ENCODE measurements at regions not wholly inside any gene's neighbourhood (a gene's known extent, or its start where the extent isn't known, plus 50 kb on each side); places are given as distances from the start of the nearest gene placed in this dataset.

- DNase-seq (ENCODE audit: low spot score) (no peak), ATAC-seq (ENCODE audit: low FRiP score) (no peak)
- no peak for TF ChIP-seq CTCF (IDR thresholded peaks at IDR 0.05)
Measured at GRCh38 chr5:97914483-97914882, 731.4 kb upstream of the RIOK2 start.

DNA sequence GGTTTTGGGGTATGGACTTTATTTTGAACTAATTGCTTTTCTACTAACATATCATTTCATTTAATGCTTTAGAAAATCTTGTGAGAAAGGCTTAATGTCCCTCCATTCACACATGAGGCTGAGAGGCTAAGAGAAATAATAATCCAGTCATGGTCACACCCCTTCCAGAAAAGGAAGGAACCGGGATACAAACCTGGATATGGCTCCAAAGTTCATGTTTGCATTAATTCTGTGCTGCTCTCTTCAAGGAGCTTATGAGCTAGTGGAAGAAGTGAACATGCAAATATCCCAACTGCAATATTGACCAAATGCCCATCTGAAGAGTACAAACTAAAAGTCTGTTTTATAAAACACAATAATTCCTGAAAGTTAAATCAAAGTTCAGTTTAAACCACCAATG is 732.1 kb upstream of the RIOK2 start:
- ATAC-seq (ENCODE audit: low FRiP score) = no peak
- no peak for TF ChIP-seq CTCF (IDR thresholded peaks at IDR 0.05)
- DNase-seq (ENCODE audit: low spot score) = no peak

DNA sequence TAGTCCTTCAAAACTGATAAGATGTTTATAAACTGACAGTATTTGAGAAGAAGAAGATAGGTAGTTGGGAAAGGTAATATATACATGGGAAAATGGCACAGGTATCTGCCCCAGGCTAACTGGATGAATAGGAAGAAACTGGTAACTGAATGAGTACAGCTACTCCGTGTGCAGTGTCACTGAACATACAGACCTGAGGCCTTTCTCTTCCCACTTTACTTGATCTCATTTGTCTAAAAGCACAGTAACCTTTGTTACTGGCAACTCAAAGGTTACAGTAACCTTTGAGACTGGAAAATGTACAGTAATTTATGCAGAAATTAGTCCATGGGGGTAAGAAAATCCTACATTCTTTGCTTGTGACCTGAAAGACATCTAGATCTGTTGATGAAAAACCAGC is 735.0 kb upstream of the RIOK2 start:
- no peak for ATAC-seq (ENCODE audit: low FRiP score)
- no peak for TF ChIP-seq CTCF (IDR thresholded peaks at IDR 0.05)
- no peak for DNase-seq (ENCODE audit: low spot score)

DNA sequence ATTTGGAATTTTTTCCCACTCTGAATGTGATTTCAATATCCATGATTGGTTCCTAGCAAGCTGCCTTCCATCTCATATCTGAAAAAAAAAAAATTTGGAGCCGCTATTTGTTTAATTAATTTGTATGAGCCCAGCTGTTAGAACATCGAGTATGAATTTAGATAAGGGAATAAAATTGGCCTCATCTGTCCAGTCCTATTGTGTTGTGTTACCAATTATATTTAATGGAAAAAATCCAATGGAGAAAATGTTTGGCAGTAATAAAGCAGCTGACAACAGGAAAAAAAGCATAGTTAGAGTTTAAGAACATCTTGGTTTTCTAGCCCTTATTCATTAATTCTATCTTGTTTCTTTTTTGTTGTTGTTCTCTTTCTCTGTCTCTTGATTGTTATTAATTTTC is 735.6 kb upstream of the RIOK2 start:
- DNase-seq (ENCODE audit: low spot score) (no peak), ATAC-seq (ENCODE audit: low FRiP score) (no peak)
- TF ChIP-seq CTCF (IDR thresholded peaks at IDR 0.05) = no peak

GRCh38 chr5:97919719-97920118 is 736.7 kb upstream of the RIOK2 start:
- TF ChIP-seq CTCF (IDR thresholded peaks at IDR 0.05) = no peak
- DNase-seq (ENCODE audit: low spot score) (no peak), ATAC-seq (ENCODE audit: low FRiP score) (no peak)

DNA sequence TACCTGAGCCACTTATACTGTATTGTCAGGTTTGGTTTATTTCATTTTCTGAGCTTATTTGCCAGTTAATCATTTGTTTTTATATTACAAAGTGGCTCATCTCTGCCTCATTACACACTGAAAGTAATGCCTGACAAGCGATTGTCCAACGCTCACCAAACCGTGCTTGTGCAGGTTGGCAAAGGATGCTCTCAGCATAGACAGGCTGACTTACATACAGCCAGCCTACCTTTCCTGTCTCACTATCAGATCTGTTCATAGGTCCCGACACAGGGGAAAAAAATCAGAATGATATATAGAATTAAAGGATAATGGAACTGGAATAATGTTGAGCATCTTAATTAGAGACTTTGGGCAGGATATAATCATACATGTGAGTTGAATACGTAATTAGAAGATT is 739.7 kb upstream of the RIOK2 start:
- ATAC-seq (ENCODE audit: low FRiP score) = no peak
- TF ChIP-seq CTCF (IDR thresholded peaks at IDR 0.05) = no peak
- no peak for DNase-seq (ENCODE audit: low spot score)

- ATAC-seq (ENCODE audit: low FRiP score) = no peak
- no peak for DNase-seq (ENCODE audit: low spot score)
- no peak for TF ChIP-seq CTCF (IDR thresholded peaks at IDR 0.05)
Measured at GRCh38 chr5:97923496-97923895, 740.4 kb upstream of the RIOK2 start.
